GM19025 (cell line): ENCODE measurements at regions not wholly inside any gene's neighbourhood (a gene's known extent, or its start where the extent isn't known, plus 50 kb on each side); places are given as distances from the start of the nearest gene placed in this dataset.

Experiments used
- ATAC-seq: cut with Tn5 transposase; IDR thresholded peaks from one replicate; pipeline ENCODE4 v1.9.1; 2021; ENCODE audit warnings: mild to moderate bottlenecking, low read depth, moderate library complexity; ENCODE audit not compliant: unreplicated experiment

DNA sequence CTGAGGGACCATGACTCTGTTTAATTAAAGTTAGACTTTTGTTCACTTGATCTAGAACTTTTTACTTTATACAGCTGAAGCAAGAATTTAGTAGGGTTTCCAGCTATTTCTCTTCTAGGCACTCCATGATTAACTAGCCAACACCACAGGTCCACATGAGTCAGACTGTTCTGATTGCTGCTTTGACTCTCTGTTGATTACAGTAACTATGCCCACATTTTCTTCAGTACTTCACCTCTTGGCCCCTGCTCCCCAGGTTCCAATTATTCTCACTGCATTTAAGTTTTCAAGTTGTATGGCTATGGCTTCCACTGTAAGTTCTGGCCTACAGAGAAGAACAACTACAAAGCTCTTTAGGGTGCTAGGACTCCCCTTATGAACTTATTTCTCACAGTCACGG is 737.2 kb upstream of the IGFBP3 start:
- ATAC-seq, result no peak

DNA sequence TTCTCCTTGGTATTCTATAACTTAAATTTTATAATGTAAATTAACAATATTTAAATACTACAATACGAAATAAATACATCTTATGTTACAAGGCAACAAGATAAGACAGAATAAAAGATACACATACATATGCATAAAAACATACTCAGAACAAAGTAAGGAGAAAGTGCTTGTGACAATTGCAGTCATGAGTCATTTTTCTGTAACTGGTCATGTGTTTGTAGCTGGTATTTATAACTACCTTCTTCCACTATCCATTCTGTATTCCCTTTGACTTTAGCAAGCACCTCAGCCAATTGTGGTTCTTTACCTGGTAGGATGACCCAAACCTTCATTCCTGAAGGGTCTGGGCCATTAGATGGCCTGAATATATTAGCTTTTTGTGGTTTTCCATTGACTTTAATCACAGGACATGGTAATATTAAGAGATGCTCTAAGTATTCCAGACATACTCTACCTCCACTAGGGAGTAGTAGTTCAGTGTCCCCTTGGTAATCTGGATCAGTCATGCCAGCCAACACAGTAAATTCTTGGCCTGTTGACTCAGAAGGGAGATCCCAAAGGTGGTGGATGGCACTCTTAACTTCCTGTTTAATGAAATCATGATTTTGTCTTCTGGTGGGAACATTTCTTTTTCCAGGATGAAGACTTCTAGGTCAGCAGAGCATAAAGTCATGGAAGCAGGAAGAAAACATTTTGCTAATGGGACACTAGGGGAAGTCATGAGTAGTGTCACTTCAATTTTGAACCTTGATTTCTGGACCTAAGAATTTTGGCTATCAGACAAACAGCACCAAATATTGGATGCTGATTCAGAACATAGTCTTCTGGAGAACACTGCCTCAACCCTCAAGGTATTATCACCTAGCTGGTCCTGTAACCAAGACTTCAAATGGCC is 733.7 kb upstream of the IGFBP3 start:
- no peak for ATAC-seq

- ATAC-seq, result no peak
Observed at GRCh38 chr7:46653848-46654247, 732.8 kb upstream of the IGFBP3 start.

DNA sequence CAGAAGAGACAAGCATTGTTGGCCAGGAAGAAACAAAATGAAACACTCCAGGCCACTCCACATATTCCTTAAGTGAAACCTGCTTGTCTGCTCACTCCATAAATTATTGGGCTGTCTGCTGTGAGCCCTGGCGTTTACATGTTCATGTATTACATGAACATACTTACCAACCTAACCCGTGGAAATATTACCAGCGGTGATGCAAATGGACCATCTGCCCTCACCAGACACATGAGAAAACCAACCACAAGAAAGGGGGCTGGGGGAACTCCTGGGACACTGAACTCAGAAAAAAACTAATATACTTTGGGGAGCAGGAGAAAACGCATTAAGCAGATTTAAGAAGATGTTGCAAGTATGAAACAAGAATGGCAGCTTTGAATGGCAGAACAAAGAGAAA is 731.2 kb upstream of the IGFBP3 start:
- ATAC-seq, result peak; percentile 21

DNA sequence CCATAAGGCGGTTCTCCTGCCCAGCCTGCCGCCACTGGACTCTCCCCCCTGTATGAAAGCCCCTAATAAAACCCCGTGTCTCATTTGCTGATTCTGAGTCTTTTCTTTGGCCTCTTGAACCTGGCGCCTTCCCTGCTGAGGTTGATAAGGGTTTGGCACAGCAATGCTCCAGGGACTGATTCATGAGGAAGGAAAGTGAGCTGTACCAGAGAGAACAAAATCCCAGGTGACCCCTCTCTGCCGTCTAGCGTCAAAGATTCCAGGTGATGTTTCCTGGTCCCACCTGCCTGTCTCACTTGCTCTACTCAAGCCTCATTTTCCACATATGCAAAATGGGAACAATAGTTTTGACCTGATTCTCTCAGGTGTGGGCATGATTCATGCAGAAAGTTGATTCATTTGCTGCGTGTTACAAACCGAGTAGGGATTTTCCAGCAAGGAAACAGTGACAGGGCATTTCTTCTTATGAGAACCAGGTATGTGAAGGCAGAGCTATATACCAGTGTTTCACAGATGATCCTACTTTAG is 730.6 kb upstream of the IGFBP3 start:
- peak; percentile 44 for ATAC-seq

- no peak for ATAC-seq
Observed at GRCh38 chr7:46651070-46651469, 730.0 kb upstream of the IGFBP3 start.

DNA sequence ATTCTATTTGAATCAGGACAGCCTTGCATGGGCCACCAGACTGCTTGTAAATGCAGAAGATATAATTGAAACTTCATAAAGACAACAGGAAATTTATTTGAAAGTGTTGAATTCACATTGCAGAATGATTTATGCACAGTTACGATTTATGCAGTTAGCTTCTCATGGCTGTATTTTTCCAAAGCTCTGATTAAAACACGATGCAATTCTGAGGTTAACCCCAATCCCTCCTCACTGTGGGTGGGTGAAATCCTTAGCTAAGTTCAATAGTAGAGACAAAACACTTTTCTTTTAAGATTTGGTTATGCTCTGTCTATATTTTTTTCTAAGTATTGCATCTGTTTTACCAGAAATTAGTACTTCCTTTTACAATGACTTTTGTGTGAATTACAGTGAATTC is 728.8 kb upstream of the IGFBP3 start:
- no peak for ATAC-seq

GRCh38 chr7:46637793-46638735 is 717.0 kb upstream of the IGFBP3 start:
- no peak for ATAC-seq

DNA sequence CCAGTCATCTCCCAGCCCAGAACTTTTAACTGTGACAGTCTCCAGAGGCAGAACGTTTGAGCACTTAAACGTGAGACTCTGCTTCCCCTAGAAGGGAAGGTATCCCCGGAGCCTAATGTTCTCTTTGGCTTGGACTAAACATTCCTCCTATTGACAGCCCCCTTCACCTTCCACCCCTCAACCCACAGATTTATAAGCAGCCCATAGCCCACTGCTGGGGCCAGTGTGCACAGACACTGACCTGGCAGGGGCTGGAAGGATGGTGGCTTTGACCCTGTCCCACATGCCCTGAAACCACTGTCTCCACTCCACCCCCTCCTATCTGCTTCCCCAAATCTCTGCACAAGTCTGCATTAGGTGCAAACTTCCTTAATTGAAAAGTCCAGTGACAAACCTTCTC is 715.0 kb upstream of the IGFBP3 start:
- no peak for ATAC-seq

- ATAC-seq, result no peak
Observed at GRCh38 chr7:46633630-46634240, 712.7 kb upstream of the IGFBP3 start.

GRCh38 chr7:46633200-46633599 is 712.1 kb upstream of the IGFBP3 start:
- no peak for ATAC-seq

DNA sequence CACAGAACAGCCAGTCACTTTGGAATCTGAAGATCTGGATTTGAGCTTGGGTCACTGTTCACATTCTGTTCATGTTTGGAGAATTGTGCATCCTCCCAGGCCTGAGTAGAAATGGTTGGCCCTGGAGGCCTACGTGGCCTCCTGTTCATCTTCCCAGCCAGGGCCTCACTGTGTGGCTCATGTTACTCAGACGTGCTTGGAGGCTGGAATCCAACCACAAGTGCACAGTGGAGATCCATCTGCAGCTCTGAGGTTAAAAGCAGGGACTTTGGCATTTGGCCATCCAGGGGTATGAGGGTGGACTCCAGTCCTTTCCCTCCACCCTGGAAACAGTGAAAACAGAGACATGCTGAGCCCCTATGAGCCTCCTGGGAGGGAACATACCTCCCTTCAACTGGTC is 709.0 kb upstream of the IGFBP3 start:
- ATAC-seq, result no peak

- no peak for ATAC-seq
Observed at GRCh38 chr7:46628389-46628788, 707.3 kb upstream of the IGFBP3 start.

DNA sequence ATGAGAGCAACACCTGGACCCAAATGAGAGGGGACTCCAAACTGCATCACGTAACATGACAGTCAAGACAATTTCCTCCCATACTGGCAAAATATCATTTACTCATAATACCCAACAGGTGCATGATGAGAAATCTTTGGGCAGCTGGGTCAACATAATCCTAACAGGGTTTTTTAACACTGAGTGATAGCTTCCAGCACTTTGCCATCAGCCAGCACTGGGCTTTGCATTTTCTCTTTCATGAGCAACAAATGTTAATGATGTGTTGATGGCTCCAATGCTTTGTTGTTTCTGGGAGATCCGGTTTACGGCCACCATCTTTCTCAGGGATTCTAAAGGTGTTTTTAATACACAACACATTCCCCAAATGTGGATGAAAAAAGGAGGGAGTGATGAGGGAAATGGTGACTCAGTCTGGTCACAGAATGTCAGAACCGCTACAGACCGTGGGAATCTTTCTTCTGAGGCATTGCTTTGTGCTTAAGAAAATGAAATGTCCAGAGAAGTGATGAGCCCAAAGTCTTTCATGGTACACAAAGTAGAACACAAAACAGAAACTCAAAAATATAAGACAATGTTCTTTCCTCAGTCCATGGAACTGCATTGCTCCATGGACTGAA is 705.7 kb upstream of the IGFBP3 start:
- ATAC-seq, result no peak

GRCh38 chr7:46626261-46626660 is 705.2 kb upstream of the IGFBP3 start:
- no peak for ATAC-seq

- no peak for ATAC-seq
Observed at GRCh38 chr7:46625032-46625431, 704.0 kb upstream of the IGFBP3 start.

- ATAC-seq, result no peak
Observed at GRCh38 chr7:46622251-46622650, 701.2 kb upstream of the IGFBP3 start.

- no peak for ATAC-seq
Observed at GRCh38 chr7:46619723-46620310, 698.7 kb upstream of the IGFBP3 start.

- no peak for ATAC-seq
Observed at GRCh38 chr7:46616636-46617035, 695.6 kb upstream of the IGFBP3 start.

GRCh38 chr7:46613551-46613950 is 692.5 kb upstream of the IGFBP3 start:
- no peak for ATAC-seq
